Mesothelial cell of epicardium (in vitro differentiated cells): ENCODE measurements at regions not wholly inside any gene's neighbourhood (a gene's known extent, or its start where the extent isn't known, plus 50 kb on each side); places are given as distances from the start of the nearest gene placed in this dataset.

Experiments
- DNase-seq, 2 experiments: peaks; one replicate each; pipeline ENCODE4 v3.0.0; 2021; ENCODE audit warnings: low spot score in 2 of 2; ENCODE audit not compliant: unreplicated experiment in 2 of 2
- H3K27ac Mint-ChIP-seq: 2 replicates; pipeline ENCODE4 v1.8.0; 2021; ENCODE audit warnings: mixed read lengths
- H3K27me3 Mint-ChIP-seq: 2 replicates; pipeline ENCODE4 v1.8.0; 2021; ENCODE audit warnings: low read depth, mixed read lengths
- H3K36me3 Mint-ChIP-seq: 2 replicates; pipeline ENCODE4 v1.8.0; 2021; ENCODE audit warnings: mixed read lengths
- H3K4me1 Mint-ChIP-seq: 2 replicates; pipeline ENCODE4 v1.8.0; 2021; ENCODE audit warnings: mixed read lengths
- H3K4me3 Mint-ChIP-seq: 2 replicates; pipeline ENCODE4 v1.8.0; 2021; ENCODE audit warnings: mild to moderate bottlenecking, moderate library complexity, mixed read lengths
- H3K9me3 Mint-ChIP-seq: 2 replicates; pipeline ENCODE4 v1.8.0; 2021; ENCODE audit warnings: mixed read lengths
- CTCF ChIP-seq: fragments of 200-600 bp; sonication (generic); IDR thresholded peaks from one replicate; pipeline ENCODE4 v1.5.0; 2021; ENCODE audit warnings: antibody characterized with exemption; ENCODE audit not compliant: unreplicated experiment

- Mint-ChIP-seq H3K27me3 (peaks cover 44% of the 10 kb centered on the region), H3K36me3 (no peaks in the 10 kb centered on the region), H3K4me3 (no peak overlapping the region), H3K27ac (no peak overlapping the region), H3K9me3 (peaks cover 11% of the 10 kb centered on the region), H3K4me1 (no peaks in the 10 kb centered on the region)
- TF ChIP-seq CTCF: no peak
- DNase-seq: no peak
These were observed 194.4 kb upstream of the CRY1 start for GRCh38 chr12:107287436-107288413.

- H3K4me3 Mint-ChIP-seq: no peak overlapping the region
- DNase-seq: no peak
- no peak overlapping the region for H3K27ac Mint-ChIP-seq
These were observed 195.2 kb upstream of the CRY1 start for GRCh38 chr12:107288414-107289127.

GRCh38 chr12:107291018-107291417, 197.7 kb upstream of the CRY1 start:
- Mint-ChIP-seq H3K9me3 (no peaks in the 10 kb centered on the region), H3K4me1 (no peaks in the 10 kb centered on the region), H3K36me3 (no peaks in the 10 kb centered on the region), H3K4me3 (no peak overlapping the region), H3K27me3 (peaks cover 52% of the 10 kb centered on the region), H3K27ac (no peak overlapping the region)
- TF ChIP-seq CTCF: no peak
- DNase-seq: no peak

More at GRCh38 chr12:107288414-107289127, 195.2 kb upstream of the CRY1 start:
- no peak for TF ChIP-seq CTCF
- H3K27me3 Mint-ChIP-seq: peaks cover 47% of the 10 kb centered on the region
- H3K4me1 Mint-ChIP-seq: no peaks in the 10 kb centered on the region
- no peaks in the 10 kb centered on the region for H3K36me3 Mint-ChIP-seq
- peaks cover 8% of the 10 kb centered on the region for H3K9me3 Mint-ChIP-seq

GRCh38 chr12:107296681-107297089, 203.3 kb upstream of the CRY1 start:
- Mint-ChIP-seq H3K27me3 (peaks cover 80% of the 10 kb centered on the region), H3K9me3 (no peaks in the 10 kb centered on the region), H3K4me1 (no peaks in the 10 kb centered on the region), H3K27ac (no peak overlapping the region), H3K4me3 (no peak overlapping the region), H3K36me3 (no peaks in the 10 kb centered on the region)
- DNase-seq: no peak
- no peak for TF ChIP-seq CTCF

GRCh38 chr12:107302649-107303341, 209.4 kb upstream of the CRY1 start:
- TF ChIP-seq CTCF: no peak
- H3K4me3 Mint-ChIP-seq: no peak overlapping the region
- no peaks in the 10 kb centered on the region for H3K4me1 Mint-ChIP-seq
- H3K36me3 Mint-ChIP-seq: no peaks in the 10 kb centered on the region
- H3K9me3 Mint-ChIP-seq: no peaks in the 10 kb centered on the region
- DNase-seq: no peak
- peaks cover 88% of the 10 kb centered on the region for H3K27me3 Mint-ChIP-seq
- H3K27ac Mint-ChIP-seq: no peak overlapping the region
